ENCODE measurements at regions not wholly inside any gene's neighbourhood (a gene's known extent, or its start where the extent isn't known, plus 50 kb on each side); places are given as distances from the start of the nearest gene placed in this dataset.
"Not testable (repeated sequence)": the region's sequence is repeated elsewhere in the genome, so short reads cannot be mapped to it uniquely, and the experiment has no call there.

DNA sequence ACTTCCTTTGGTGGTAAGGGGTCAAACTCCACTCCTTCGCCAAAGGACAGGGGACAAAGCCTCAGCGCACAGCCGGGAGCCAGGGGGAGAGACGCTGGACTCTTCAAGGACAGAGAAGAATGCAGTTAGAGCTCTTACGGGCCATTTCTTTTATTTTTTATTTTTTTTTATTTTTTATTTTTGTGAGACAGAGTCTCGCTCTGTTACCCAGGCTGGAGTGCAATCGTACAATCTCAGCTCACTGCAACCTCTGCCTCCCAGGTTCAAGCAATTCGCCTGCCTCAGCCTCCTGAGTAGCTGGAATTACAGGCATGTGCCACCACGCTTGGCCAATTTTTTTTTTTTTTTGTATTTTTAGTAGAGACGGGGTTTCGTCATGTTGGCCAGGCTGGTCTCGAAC, 93.2 kb upstream of the RPH3AL start, which contains the start of gene RFLNB:
Gene RFLNB, minus strand, starts transcription at position 101 of the 400 bp plus-strand sequence.
- not testable (repeated sequence) for DNase-seq (ENCODE audit: extremely low read depth, low read depth); H3K4me3 ChIP-seq (replicated peaks; ENCODE audit: low read depth, low read length)

DNA sequence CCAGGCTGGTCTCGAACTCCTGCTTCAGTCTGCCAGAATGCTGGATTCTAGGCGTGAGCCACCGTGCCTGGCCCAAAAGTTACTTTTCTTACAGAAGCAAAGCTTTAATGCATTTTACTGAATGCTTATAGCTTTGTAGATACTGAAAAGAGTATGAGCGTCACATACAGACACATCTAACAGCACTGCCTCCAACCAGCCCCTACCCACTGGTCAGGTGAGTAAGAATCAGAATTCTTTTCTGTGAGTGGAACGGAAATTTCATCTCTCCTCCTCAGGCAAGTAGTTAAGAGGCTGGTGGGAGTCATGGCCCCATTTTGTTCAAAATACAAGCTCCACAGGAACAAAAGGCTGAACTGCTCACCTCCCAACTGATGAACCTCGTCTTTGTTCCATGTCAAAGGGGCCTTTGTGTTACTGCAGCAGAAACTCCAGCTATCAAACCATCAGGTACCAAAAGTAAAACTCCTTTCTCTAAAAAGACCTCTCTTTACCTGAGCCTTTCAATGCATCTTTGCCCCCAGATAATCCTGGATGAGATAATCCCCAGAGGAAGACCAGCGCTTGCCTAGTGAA, 92.4 kb upstream of the RPH3AL start:
- H3K4me3 ChIP-seq (replicated peaks; ENCODE audit: low read depth, low read length), result no peak overlapping the region
- no peak for DNase-seq (ENCODE audit: extremely low read depth, low read depth)
- TF ChIP-seq, protein P1, sequence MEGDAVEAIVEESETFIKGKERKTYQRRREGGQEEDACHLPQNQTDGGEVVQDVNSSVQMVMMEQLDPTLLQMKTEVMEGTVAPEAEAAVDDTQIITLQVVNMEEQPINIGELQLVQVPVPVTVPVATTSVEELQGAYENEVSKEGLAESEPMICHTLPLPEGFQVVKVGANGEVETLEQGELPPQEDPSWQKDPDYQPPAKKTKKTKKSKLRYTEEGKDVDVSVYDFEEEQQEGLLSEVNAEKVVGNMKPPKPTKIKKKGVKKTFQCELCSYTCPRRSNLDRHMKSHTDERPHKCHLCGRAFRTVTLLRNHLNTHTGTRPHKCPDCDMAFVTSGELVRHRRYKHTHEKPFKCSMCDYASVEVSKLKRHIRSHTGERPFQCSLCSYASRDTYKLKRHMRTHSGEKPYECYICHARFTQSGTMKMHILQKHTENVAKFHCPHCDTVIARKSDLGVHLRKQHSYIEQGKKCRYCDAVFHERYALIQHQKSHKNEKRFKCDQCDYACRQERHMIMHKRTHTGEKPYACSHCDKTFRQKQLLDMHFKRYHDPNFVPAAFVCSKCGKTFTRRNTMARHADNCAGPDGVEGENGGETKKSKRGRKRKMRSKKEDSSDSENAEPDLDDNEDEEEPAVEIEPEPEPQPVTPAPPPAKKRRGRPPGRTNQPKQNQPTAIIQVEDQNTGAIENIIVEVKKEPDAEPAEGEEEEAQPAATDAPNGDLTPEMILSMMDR (IDR thresholded peaks at IDR 0.05; ENCODE audit: low read depth, low read length, missing control alignments), result no peak

DNA sequence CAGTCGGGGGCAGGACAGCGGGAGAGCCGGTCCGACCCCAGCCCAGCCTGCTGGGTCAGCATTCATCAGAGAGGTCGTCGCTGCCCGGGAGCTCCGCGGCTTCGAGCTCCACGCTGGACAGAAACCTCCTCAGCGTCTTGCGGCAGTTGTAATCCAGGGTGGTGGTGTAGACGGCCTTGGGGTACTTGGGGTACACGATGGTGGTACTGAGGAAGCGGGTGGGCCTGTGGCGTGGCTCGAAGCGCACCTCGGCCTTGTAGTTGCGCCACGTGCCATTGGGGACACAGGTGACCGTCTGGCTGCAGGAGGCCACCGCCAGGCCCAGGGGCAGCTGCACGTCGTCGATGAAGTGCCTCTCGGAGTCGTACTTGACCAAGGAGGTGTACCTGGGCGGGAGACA, 90.5 kb upstream of the RPH3AL start:
- TF ChIP-seq, protein P1 (IDR thresholded peaks at IDR 0.05; ENCODE audit: low read depth, low read length, missing control alignments), result no peak
- H3K4me3 ChIP-seq (replicated peaks; ENCODE audit: low read depth, low read length), result no peak overlapping the region
- DNase-seq (ENCODE audit: extremely low read depth, low read depth), result no peak

DNA sequence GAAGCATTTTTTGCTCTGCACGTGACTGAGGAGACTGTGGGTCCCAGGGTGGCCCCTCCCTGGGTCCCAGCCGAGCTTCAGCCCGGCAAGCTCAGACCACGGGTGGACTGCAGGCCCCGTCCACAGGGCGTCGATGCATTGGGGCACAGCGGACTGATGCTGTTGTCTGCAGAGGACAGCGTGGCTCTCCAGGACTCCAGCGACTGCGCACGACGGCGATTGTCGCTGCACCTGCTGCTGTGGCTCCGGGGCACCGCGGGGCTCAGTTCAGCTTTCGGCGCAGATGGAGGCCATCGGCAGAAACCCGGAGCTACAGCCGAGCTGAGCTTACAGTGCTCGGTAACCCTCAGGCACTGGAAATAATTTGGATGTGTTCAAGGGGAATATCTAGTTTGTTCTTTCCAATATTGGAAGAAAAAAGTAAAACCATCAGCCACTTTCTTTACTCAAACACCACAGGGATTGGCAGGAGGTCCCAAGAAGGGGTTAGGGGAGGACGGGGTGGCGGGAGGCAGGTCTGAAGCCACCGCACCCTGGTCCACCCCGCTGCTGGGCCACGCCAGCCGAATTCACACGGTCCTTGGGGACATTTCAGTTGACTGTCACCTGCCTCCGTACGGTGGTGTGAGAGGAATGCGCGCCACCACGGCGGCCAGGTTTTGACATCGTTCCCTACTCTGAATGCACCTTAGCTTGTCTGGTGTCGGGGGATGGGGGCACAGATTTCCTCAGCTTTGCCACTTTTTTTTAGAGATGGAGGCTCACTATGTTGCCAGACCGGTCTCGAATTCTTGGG, 88.7 kb upstream of the RPH3AL start:
- H3K4me3 ChIP-seq (replicated peaks; ENCODE audit: low read depth, low read length), result no peak overlapping the region
- TF ChIP-seq, protein P1 (IDR thresholded peaks at IDR 0.05; ENCODE audit: low read depth, low read length, missing control alignments), result no peak
- no peak for DNase-seq (ENCODE audit: extremely low read depth, low read depth)

DNA sequence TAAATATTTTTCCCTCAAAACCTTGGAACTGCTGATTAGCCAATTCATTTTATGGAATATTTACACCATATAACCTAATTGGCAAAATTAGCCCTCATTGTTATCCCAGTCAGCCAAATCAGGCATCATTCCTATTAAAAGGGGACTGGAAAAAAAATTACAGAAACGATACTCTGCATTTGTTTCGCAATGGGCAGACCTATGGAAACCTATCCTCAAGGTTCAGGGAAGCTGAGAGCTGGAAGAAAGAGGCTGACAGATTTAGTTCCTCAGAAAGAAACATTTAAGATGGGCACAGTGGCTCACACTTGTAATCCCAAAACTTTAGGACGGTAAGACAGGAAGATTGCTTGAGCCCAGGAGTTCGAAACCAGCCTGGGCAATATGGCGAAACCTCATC, 85.6 kb upstream of the RPH3AL start:
- DNase-seq (ENCODE audit: extremely low read depth, low read depth), result no peak
- TF ChIP-seq, protein P1 (IDR thresholded peaks at IDR 0.05; ENCODE audit: low read depth, low read length, missing control alignments), result no peak
- H3K4me3 ChIP-seq (replicated peaks; ENCODE audit: low read depth, low read length), result no peak overlapping the region

DNA sequence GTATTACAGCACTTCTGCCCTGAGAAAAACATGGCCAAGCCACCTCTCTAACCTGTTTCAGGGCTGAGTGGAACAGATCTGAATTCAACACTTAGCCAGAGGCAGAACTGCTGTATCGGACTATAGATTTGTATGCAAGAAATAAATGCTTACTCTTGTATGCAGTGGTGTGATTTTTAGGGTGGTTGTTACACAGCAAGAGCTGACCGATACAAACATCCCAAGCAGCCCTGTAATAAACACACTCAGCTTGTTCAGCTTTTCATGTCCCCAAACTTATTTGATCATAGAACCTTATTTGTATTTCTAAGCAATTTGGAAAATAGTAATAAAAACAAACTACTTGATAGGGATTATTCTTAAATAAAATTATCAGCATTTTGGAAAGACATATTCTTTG, 84.9 kb upstream of the RPH3AL start:
- no peak for DNase-seq (ENCODE audit: extremely low read depth, low read depth)
- H3K4me3 ChIP-seq (replicated peaks; ENCODE audit: low read depth, low read length), result no peak overlapping the region
- TF ChIP-seq, protein P1 (IDR thresholded peaks at IDR 0.05; ENCODE audit: low read depth, low read length, missing control alignments), result no peak

- no peak overlapping the region for H3K4me3 ChIP-seq (replicated peaks; ENCODE audit: low read depth, low read length)
- TF ChIP-seq, protein P1 (IDR thresholded peaks at IDR 0.05; ENCODE audit: low read depth, low read length, missing control alignments), result no peak
- no peak for DNase-seq (ENCODE audit: extremely low read depth, low read depth)
Measured at GRCh38 chr17:436571-436970, 84.0 kb upstream of the RPH3AL start.

DNA sequence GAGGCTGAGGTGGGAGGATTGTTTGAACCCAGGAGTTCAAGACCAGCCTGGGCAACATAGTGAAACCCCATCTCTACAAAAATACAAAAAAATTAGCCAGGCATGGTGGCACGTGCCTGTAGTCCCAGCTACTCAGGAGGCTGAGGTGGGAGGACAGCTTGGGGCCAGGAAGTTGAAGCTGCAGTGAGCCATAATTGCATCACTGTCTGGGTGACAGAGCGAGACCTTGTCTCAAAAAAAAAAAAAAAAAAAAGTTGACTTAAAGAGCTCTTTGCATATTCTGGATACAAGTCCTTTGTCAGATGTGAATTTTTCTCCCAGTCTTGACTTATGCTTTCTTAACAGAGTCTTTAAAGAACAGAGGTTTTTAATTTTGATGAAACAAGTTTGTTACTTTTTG, 79.9 kb upstream of the RPH3AL start:
- not testable (repeated sequence) for DNase-seq (ENCODE audit: extremely low read depth, low read depth); H3K4me3 ChIP-seq (replicated peaks; ENCODE audit: low read depth, low read length)
